GM19467 (cell line): ENCODE measurements at regions not wholly inside any gene's neighbourhood (a gene's known extent, or its start where the extent isn't known, plus 50 kb on each side); places are given as distances from the start of the nearest gene placed in this dataset.
"Not testable (repeated sequence)": the region's sequence is repeated elsewhere in the genome, so short reads cannot be mapped to it uniquely, and the experiment has no call there.

ENCODE experiments used
- ATAC-seq: cut with Tn5 transposase; IDR thresholded peaks from one replicate; pipeline ENCODE4 v1.9.1; 2021; ENCODE audit warnings: mild to moderate bottlenecking, moderate library complexity; ENCODE audit not compliant: unreplicated experiment

GRCh38 chr1:103353391-103353790, 172.1 kb upstream of the RNPC3 start:
- ATAC-seq, result no peak

- ATAC-seq, result no peak
Observed at GRCh38 chr1:103348136-103348535, 177.4 kb upstream of the RNPC3 start.

GRCh38 chr1:103344930-103345329, 180.6 kb upstream of the RNPC3 start:
- ATAC-seq, result no peak

GRCh38 chr1:103341377-103341880, 184.1 kb upstream of the RNPC3 start:
- no peak for ATAC-seq

GRCh38 chr1:103337779-103338178, 187.7 kb upstream of the RNPC3 start:
- no peak for ATAC-seq

GRCh38 chr1:103336408-103336807, 189.1 kb upstream of the RNPC3 start:
- no peak for ATAC-seq

GRCh38 chr1:103333141-103333540, 192.4 kb upstream of the RNPC3 start:
- no peak for ATAC-seq

GRCh38 chr1:103327054-103327719, 198.3 kb upstream of the RNPC3 start:
- ATAC-seq, result no peak

- no peak for ATAC-seq
Observed at GRCh38 chr1:103326595-103326994, 198.9 kb upstream of the RNPC3 start.

GRCh38 chr1:103309786-103310185, 201.5 kb upstream of the COL11A1 start:
- no peak for ATAC-seq

- ATAC-seq, result no peak
Observed at GRCh38 chr1:103307751-103308150, 199.4 kb upstream of the COL11A1 start.

GRCh38 chr1:103283841-103284669, 175.7 kb upstream of the COL11A1 start:
- ATAC-seq, result no peak

- ATAC-seq, result no peak
Observed at GRCh38 chr1:103283371-103283770, 175.0 kb upstream of the COL11A1 start.

GRCh38 chr1:103275725-103276124, 167.4 kb upstream of the COL11A1 start:
- ATAC-seq, result no peak

- ATAC-seq, result no peak
Observed at GRCh38 chr1:103274886-103275285, 166.6 kb upstream of the COL11A1 start.

GRCh38 chr1:103273106-103273505, 164.8 kb upstream of the COL11A1 start:
- no peak for ATAC-seq

GRCh38 chr1:103271471-103271870, 163.1 kb upstream of the COL11A1 start:
- not testable (repeated sequence) for ATAC-seq

- no peak for ATAC-seq
Observed at GRCh38 chr1:103267893-103268292, 159.6 kb upstream of the COL11A1 start.

GRCh38 chr1:103267266-103267665, 158.9 kb upstream of the COL11A1 start:
- ATAC-seq, result no peak

GRCh38 chr1:103266036-103266435, 157.7 kb upstream of the COL11A1 start:
- ATAC-seq, result no peak

GRCh38 chr1:103265551-103265950, 157.2 kb upstream of the COL11A1 start:
- ATAC-seq, result no peak

- ATAC-seq, result no peak
Observed at GRCh38 chr1:103259982-103260381, 151.7 kb upstream of the COL11A1 start.
